Activated CD4-positive, alpha-beta T cell treated with anti-CD3 and anti-CD28 coated beads, Interleukin-2, amount 50 U/mL, for 4 hours (primary cell): ENCODE measurements at regions not wholly inside any gene's neighbourhood (a gene's known extent, or its start where the extent isn't known, plus 50 kb on each side); places are given as distances from the start of the nearest gene placed in this dataset.
"Not testable (repeated sequence)": the region's sequence is repeated elsewhere in the genome, so short reads cannot be mapped to it uniquely, and the experiment has no call there.

ENCODE experiments used
- DNase-seq, 2 experiments: peaks; one replicate each; pipeline ENCODE4 v3.0.0-alpha.2; 2020

GRCh38 chr10:44167752-44168151 is 217.1 kb downstream of the CXCL12 start:
- DNase-seq = no peak

- DNase-seq = no peak
Observed at GRCh38 chr10:44166441-44166840, 218.5 kb downstream of the CXCL12 start.

GRCh38 chr10:44164251-44164956 is 220.5 kb downstream of the CXCL12 start:
- DNase-seq = no peak

- DNase-seq = no peak
Observed at GRCh38 chr10:44161184-44161583, 223.7 kb downstream of the CXCL12 start.

GRCh38 chr10:44157574-44157973 is 227.3 kb downstream of the CXCL12 start:
- DNase-seq = no peak

GRCh38 chr10:44154956-44155355 is 229.9 kb downstream of the CXCL12 start:
- no peak for DNase-seq

GRCh38 chr10:44153918-44154670 is 230.8 kb downstream of the CXCL12 start:
- DNase-seq = no peak

GRCh38 chr10:44143556-44143955 is 241.3 kb downstream of the CXCL12 start:
- DNase-seq = no peak

GRCh38 chr10:44132361-44133289 is 252.3 kb downstream of the CXCL12 start:
- no peak for DNase-seq

GRCh38 chr10:44126291-44126717 is 258.6 kb downstream of the CXCL12 start:
- DNase-seq = no peak

- DNase-seq = no peak
Observed at GRCh38 chr10:44125879-44126278, 259.0 kb downstream of the CXCL12 start.

GRCh38 chr10:44118500-44118899 is 266.4 kb downstream of the CXCL12 start:
- DNase-seq = no peak

- DNase-seq = no peak
Observed at GRCh38 chr10:44116474-44116873, 268.4 kb downstream of the CXCL12 start.

- DNase-seq = no peak
Observed at GRCh38 chr10:44115516-44115915, 269.4 kb downstream of the CXCL12 start.

- DNase-seq = no peak
Observed at GRCh38 chr10:44114441-44114840, 270.5 kb downstream of the CXCL12 start.

- not testable (repeated sequence) for DNase-seq
Observed at GRCh38 chr10:44112280-44112679, 272.6 kb downstream of the CXCL12 start.

- DNase-seq = no peak
Observed at GRCh38 chr10:44105696-44106095, 279.2 kb downstream of the CXCL12 start.

GRCh38 chr10:44102726-44103255 is 282.1 kb downstream of the CXCL12 start:
- DNase-seq = no peak

GRCh38 chr10:44101082-44101481 is 283.8 kb downstream of the CXCL12 start:
- DNase-seq = no peak

- no peak for DNase-seq
Observed at GRCh38 chr10:44099511-44099910, 285.4 kb downstream of the CXCL12 start.

GRCh38 chr10:44096217-44096616 is 288.7 kb downstream of the CXCL12 start:
- not testable (repeated sequence) for DNase-seq

GRCh38 chr10:44089671-44090070 is 295.2 kb downstream of the CXCL12 start:
- no peak for DNase-seq

GRCh38 chr10:44087403-44087802 is 297.5 kb downstream of the CXCL12 start:
- no peak for DNase-seq
